ELR (cell line): ENCODE measurements at regions not wholly inside any gene's neighbourhood (a gene's known extent, or its start where the extent isn't known, plus 50 kb on each side); places are given as distances from the start of the nearest gene placed in this dataset.

Experiments
- DNase-seq: peaks from one replicate; pipeline ENCODE4 v3.0.0-alpha.2; 2015; ENCODE audit warnings: low read depth

DNA sequence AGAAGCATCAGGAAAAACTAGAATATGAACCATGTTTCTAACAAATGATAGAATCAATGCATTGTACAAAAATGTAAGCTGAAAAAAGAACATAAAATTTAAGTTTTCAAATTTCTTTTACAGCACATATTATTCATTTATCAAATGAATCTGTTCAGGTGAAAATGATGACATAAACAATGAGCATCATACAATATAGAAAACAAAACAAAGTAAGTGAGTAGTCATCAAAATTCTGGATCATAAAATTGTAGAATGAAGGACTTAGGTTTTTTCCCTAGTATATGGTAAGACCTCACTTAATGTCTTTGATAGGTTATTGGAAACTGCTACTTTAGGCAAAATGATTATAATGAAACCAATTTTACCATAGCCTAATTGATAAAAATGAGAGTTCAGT is 427.0 kb upstream of the KCNH7 start:
- DNase-seq = no peak

DNA sequence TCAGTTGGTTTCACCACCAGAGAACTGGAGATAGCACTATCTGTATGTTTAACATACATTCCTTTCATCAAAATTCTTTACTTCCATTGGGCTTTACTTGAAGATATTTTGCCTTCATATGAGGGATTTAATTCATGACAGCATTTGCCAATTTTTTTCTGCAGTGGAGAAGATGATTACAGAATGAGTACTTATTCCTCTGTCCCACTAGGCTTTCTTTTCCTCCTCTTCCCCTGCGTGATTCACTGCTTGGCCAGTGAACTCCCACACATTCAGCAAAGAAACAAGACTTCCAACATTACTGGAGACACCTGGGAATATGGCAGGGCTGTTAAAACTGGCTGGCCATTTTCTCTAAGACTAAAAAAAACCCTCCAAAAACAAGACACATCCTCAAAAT is 425.8 kb upstream of the KCNH7 start:
- peak; percentile 23 for DNase-seq

DNA sequence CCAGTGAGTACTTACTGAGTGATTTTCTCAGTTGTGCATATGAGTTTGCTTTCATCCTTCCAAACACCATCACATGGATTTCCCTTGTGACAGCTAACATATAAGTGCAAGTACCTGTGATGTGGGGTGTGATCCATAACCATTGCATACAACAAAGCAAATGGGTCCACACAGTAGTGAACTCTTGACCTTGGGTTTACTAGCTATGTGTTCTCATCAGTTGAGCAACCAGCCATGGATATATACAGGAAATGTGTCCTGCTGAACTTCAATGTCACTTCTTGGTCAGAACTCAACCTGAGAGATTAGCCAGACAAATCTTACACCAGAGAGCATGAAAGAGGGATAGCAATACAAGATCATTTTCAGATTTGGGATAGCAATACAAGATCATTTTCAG is 420.9 kb upstream of the KCNH7 start:
- DNase-seq = no peak

DNA sequence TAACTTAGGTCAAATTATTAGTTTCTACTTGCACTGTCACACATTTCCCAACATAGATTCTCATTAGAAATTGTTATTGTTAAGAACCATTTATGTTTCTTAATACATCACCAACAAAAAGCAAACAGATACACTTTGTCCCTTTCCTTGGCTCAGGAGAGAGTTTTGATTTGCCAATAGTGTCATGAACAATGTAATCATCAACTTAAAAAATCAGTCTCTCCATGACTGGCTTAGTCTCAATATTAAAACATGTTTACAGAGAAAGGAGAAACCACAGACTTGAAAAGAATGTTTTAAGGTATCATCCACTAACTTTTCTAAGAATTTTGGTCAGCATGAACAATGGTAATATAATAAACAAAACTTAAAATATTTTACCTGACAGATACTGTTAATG is 416.5 kb upstream of the KCNH7 start:
- no peak for DNase-seq

DNA sequence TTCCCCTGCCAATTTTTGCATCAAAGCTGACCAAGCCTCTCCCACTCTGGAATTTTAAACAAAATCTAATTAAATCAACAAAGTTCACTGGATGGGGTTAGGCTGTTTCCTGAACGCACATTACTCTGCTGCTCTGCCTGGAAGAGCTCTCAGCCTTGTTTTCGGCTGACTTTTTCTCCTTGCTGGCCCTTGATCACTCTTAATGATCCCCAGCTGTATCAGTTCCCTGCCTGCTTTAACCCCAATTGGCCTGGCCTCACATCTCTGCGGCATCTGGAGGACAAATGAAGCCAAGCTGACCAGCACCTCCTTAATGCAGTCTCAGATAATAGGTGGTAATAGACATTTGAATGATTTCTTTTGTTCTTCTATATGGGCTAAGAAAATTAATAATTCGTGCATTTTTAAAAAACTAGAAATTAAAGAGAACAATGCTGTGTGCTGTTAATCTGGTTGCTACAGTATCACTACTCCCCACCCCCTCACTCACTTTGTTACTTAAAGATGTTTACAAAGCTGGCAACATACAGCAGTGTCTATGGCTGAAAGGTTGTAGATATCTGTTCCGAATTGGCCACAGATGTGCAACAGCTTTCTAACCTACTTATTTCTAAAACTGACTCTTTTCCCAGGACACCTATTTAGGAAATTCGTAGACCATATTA is 415.2 kb upstream of the KCNH7 start:
- DNase-seq = no peak

DNA sequence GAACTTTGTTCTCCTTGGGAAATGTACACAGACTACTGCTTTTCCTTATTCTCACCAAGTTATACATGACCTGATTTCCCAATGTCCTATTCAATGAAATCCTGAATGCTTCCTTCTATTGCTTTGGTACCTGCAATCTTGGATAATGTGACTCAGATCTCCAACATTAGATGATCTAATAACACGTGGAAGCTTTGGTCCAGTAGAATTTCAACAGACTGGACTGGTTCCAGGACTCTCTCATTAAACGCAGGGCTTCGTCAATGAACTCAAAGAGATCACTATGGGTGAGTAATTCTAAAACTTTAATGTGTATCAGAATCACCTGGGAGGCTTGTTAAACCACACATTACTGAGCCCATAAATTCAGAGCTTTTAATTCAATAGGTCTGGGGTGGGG is 413.6 kb upstream of the KCNH7 start:
- DNase-seq = no peak

DNA sequence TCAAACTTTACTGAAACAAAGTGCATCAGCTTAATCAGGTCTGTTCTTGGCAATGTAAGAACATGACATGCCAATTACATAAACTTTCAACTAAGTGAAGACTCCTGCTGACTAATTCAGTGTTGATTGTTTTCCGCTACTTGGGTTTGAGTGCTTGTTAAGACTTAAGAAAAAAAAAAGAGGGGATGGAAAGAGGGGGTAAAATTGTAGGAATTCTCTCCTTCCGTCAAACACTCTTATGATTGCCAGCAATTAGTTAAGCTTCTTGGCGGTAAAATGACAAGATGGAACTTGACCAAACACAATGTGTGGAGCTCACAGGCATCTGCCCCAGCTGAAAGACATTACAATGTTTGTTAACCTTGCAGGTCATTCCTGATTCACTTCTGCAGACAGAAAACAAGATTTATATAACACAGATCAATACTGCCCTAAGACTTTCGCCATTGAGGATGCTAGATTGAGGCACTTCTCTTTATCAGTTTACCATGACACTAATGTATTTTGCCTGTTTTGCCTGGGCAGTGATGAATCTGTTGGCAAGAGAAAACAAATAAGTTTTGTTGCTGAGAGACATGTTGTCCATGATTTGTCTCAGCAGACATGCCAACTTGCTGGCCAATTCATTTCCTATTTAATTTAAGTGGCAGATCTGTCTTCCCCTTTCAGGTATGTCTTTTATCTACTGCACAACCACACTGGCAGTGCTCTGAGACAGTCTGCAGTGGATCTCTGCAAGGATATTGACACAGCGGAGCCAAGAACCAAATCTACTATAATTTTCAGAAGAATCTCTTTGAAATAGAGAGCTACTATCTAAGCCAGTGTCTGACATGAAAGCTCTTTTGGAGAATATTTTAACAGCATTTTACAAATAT is 410.0 kb upstream of the KCNH7 start:
- no peak for DNase-seq

DNA sequence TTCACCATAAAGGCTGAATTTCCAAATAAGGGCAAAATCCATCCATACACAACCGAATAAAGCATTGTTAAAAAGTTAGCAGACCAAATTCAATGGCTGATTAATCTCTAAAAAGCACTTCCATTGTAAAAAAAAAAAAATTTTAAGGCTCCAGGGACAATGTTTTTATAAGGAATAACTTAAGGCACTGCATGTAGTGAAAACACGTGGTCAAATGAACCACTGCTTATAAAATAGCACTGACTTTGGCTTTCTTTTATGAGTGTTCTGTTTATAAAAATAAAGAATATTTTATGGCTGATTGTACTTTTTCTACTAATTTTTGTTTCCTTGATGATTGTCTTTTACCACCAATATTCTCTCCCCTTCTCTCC is 409.3 kb upstream of the KCNH7 start:
- no peak for DNase-seq

DNA sequence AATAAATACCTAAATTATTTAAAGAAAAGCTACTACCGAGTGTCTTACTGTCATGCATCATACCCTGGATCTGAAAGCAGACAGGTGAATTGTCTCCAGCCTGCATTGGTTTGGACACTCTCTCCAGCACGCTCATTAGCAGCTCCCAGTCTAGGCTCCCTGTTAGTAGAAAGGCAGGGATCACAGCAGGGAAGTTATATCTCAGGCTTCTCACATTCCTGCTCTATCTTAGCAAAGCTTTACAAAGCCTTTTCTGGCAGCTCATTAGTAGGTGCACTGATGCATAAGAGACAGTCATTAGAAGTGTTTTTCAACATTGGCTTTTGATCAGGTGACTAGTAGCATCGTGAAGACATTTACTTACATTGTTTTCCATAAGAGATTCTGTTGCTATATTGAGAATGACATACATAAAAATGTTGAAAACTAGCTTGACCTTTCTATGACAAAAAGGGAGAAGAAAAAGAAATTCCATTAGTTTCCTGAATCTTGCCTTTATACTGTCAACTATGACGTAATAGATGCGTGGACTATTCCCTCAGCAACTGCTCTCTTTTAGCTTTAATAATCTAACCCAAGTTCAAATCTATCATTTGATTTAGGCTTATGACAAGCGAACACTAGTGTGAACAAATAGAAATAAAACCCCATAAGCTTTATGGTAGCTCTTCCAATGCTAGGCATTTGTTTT is 408.7 kb upstream of the KCNH7 start:
- no peak for DNase-seq

DNA sequence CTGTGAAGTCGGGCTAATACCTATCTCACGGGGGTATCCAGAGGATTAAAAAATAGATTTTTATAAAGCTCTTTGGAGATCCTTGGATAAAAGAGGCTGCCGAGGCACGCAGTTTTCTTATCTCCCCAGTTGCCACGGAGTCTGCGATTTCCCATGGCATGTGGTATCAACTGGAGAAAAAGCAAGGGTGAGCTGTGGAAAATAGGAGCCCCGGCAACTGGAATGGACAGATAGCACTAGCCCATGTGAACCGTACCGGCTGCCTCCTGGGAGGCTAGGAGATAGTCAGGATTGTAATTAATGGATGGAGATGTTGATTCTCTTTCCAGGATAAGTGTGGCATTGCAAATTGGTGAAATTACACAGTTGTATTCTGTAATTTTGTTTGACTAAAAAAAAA is 407.6 kb upstream of the KCNH7 start:
- no peak for DNase-seq

DNA sequence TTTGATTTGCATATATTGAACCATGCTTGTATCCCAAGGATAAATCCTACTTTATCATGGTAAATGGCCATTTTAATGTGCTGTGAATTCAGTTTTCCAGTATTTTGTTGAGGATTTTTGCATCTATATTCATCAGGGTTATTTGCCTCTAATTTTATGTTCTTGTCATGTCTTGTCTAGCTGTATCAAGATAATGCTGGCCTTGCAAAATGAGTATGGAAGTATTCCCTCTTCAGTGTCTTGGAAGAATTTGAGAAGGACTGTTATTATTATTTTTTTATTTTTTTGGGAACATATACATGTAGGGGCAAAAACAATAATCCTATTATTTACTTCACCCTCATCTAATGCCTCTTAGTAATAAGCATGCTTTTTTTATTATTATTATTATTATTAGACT is 398.0 kb upstream of the KCNH7 start:
- DNase-seq = no peak

DNA sequence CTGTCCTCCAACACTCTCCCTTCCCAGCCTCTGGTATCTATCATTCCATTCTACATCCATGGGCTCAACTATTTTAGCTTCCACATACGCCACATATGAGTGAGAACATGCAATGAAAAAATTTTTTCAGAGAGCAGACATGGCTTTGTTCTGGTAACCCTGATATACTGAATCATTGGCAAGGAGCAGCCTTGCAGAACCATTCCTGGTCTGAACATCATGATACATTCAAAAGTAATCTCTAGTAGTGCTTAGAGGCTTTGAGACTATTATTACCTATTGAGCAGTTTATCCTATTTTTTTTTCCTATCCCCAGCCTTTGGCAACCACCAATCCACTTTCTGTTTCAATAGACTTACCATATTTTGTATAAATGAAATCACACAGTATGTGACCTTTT is 393.1 kb upstream of the KCNH7 start:
- no peak for DNase-seq

DNA sequence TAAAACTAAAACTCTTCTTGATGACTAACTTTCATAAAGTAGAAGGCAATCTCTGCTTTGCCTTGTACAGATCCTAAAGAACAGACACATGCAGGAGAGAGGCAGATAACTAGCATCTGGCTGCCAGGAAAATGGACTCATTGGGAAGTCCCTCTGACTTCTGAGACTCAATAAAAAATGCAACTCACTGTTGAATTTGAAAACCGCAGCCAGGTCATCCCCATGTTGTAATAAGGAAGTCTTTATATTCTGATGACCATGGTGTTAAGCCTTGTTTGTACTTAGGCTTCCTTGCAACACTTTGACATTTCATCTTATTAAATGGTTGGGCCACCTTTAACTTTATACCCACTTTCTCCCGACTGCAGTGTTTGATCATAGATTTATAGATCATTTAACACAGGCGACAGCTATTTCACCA is 375.1 kb upstream of the KCNH7 start:
- DNase-seq = peak; percentile 77

DNA sequence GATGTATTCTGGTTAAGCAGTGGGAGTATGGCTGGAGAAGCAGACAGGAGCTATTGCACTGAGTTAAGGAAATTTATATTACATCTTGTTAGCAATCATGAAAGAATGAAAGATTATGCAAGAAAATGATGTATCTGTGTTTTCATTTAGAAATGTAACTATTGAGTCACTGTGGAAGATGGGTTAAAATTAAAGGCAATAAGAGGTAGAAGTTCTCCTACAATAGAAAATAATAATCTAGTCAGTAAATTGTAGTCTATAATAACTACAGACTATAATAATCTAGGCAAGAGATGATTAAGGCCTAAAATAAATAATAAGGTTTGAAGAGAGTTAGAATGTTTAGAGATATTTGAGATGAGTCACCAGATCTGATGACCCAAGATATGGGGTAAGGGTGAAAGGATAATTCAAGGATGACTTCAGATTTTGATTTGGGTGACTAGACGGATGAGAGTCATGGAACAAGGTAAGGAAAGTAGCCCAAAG is 371.9 kb upstream of the KCNH7 start:
- DNase-seq = peak; percentile 84

DNA sequence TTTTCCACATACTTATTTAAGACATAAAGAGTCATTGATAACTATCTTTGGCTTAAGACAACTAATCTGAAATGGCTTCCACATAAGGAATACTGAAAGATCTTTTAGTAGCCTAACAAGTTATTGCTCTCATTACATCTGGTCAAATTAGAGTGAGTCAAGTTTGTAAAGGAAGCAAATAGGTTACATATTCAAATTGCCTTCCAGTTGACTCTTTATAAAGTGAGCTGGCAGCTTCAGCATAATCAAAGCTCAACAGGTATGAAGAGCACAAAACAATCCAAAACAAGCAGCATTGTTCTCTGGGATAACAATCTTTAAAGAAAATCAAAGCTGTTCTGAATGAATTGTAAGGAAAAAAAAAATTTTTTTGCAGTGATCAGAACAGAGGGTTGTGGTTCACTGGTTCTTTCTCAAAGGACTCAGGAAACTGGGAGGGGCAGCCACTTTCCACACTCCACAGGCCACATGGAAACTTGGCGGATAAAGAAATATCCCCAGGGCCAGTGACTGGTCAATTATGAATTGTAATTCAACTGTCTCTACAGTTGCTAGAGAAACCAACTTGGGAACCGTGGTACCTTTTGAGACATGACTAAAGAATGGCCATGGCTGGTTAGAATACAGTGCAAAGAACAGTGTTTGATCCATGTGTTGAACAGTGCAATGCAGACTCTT is 369.3 kb upstream of the KCNH7 start:
- DNase-seq = peak; percentile 27

DNA sequence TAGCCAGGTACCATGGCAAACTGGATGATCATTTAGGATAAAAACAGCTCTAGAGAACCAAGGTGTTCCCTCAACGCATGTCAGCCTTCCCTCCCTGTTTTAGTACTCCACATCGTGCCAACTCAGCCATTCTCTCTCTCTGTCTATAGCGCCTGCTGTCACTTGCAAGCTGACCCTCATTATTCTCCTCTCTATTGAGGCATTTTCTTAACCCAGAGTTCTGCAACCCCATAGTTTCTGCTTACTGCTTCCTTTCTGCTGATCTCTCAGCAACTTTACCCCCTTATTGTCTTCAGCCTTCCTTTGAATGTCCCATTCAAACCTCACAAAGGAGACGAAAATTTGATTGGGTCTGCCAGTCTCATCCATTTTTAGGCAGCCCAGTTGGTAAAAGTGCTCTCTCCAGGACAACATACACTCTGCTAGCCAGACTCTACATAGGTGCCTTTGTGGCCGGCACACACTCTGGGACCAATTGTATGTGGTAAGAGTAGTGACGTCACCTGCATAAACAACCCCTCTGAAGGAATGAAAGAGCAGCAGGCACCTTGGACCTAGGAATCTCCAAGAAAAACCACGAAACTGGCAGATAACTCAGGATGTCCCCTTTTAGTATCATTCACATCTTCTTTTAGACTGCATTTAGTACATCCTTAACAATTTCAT is 367.2 kb upstream of the KCNH7 start:
- DNase-seq = no peak

DNA sequence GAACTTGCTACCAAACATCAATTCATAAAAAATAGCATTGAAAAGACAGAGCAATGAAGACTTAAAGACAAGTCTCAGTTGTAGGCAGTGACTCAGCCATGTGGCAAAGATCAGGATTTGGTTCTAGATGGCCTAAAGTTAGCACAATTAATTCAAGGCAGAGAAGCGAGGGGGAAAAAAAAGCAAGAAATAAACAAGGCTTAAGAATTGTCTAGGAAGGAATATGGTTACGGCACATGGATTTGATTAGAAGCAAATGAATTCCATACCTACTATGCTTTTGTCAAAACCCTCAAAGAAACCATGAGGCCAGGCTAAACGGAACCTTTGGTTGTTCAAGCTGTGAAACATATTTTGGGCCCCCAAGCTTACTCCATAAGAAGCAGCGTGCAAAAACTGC is 362.2 kb upstream of the KCNH7 start:
- DNase-seq = no peak

DNA sequence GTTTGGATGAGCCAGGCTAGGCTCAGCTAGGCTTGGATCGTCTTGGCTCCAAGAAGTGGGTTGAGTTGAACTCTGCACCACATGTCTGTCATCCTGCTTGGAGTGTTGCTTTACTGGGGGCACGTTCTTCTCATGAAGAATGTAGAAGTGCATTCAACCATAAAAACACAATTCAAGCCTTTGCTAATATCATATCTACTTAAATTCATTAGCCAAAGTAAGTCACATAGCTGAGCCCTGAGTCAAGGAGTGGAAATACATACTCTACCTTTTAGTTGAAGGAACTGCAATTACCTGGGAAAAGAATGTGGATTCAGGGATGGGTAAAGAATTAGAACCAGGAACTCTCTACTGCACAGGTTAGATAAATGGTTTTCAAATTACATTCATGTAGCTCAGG is 360.4 kb upstream of the KCNH7 start:
- DNase-seq = no peak

DNA sequence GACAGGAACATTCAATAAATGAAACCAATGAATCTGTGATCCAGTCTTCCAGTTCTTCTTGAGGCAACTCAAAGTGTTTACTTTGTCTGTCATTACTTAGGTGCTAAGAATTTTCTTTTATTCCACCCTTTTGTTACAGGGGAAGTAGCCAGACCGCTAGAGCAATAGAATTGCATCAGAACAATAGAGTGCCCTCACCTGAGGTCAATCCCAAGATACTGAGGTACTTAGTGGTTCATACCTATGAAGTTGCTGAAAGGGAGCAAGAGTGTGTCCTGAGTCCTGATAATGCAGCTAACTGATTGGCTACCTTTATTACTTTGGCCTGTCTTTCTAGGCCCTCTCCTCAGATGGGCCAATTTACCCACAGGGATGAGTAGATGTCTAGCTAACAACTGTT is 359.4 kb upstream of the KCNH7 start:
- no peak for DNase-seq

DNA sequence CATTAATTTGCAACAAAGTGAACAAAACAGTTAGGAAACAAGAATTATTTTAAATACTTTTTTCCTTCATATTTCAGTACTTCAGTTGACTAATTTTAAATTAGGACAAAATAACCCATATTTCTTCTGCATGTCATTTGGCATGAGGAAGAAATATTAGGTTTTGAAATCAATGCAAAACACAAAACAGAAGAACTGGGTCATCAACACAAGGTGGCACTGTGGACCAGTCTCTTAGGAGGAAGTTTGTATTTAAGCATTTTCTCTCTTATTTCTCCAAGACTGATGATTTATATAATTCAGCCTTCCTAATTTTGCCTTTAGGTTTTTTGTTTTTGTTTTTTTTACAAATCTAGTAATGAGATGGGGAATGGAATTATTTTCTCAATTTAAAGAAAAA is 352.8 kb upstream of the KCNH7 start:
- peak; percentile 68 for DNase-seq

DNA sequence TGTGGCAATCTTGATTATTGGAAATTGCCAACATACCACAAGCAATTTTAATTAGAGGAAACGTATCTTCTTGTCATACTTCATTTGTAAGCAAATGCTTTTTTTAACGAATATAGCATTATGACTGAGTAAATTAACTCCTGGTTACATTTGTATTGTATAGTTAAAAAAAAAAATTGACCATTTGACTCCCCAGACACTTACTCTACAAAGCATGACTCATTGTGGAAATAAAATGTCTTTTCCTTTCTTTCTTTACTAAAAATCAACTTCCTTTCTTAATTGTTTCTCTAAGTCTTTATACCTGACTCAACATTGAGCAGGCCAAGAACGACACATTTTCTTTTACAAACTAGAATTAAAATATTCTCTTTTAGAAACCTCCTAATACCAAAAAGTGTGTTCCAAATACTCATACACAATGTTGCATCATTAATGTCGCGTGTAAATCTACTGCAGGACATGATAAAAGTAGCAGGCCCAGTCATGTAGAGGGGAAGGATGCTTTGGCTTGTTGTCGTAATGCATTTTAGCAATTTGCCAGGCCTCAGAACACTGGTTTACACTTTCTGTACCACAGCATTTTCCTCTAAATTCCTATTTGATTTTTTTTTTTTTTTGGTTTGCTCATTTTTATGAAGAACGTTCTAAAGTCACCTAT is 349.6 kb upstream of the KCNH7 start:
- no peak for DNase-seq
